ENCODE measurements at regions not wholly inside any gene's neighbourhood (a gene's known extent, or its start where the extent isn't known, plus 50 kb on each side); places are given as distances from the start of the nearest gene placed in this dataset.
A peak's percentile ranks its signal among the peaks of the same experiment; 100 is the strongest.
"Not testable (repeated sequence)": the region's sequence is repeated elsewhere in the genome, so short reads cannot be mapped to it uniquely, and the experiment has no call there.

- DNase-seq (ENCODE audit: insufficient read length, low spot score), result no peak
- TF ChIP-seq CTCF (IDR thresholded peaks at IDR 0.05; ENCODE audit: insufficient read depth, missing control alignments), result no peak
- no peak for FAIRE-seq
Observed at GRCh38 chr12:34233618-34234017, 211.3 kb downstream of the ALG10 start.

GRCh38 chr12:34236073-34236472 lies 213.8 kb downstream of the ALG10 start:
- FAIRE-seq, result peak; percentile 78
- no peak for TF ChIP-seq CTCF (IDR thresholded peaks at IDR 0.05; ENCODE audit: insufficient read depth, missing control alignments)
- no peak for DNase-seq (ENCODE audit: insufficient read length, low spot score)

- TF ChIP-seq CTCF (IDR thresholded peaks at IDR 0.05; ENCODE audit: insufficient read depth, missing control alignments), result no peak
- no peak for DNase-seq (ENCODE audit: insufficient read length, low spot score)
Observed at GRCh38 chr12:34244608-34245007, 222.3 kb downstream of the ALG10 start.

DNA sequence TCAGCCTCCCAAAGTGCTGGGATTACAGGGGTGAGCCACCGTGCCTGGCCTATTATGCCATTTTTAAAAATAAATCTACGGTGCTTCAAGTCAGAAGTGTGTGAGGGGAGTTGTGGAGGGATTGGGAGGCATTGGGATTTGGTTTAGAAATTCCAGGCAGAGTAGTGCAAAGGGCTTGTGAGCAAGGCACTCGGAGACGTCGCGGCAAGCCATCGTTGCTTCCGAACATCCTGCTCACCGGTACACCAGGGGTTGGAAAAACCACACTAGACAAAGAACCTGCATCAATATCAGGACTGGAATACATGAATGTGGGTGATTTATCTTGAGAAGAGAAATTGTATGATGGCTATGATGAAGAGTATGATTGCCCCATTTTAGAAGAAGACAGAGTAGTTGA lies 227.0 kb downstream of the ALG10 start:
- FAIRE-seq (no peak), DNase-seq (ENCODE audit: insufficient read length, low spot score) (no peak)
- no peak for TF ChIP-seq CTCF (IDR thresholded peaks at IDR 0.05; ENCODE audit: insufficient read depth, missing control alignments)

More at GRCh38 chr12:34244608-34245007, 222.3 kb downstream of the ALG10 start:
- FAIRE-seq, result no peak

GRCh38 chr12:34251879-34252278 lies 229.6 kb downstream of the ALG10 start:
- FAIRE-seq; DNase-seq (ENCODE audit: insufficient read length, low spot score): not testable (repeated sequence)

DNA sequence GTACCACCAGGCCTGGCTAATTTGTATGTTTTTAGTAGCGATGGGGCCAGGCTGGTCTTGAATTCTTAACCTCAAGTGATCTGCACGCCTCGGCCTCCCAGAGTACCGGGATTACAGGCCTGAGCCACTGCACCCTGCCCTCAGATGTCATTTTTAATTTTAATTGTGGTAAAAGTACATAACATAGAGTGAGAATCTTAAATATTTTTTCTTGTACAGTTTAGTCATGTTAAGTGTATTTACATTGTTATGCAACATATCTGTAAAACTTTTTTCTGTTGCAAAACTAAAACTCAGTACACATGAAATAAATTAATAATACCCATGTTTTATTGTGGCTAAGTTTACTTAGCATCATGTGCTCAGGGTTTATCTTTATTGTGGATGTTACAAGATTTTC lies 231.4 kb downstream of the ALG10 start:
- FAIRE-seq, result no peak
- DNase-seq (ENCODE audit: insufficient read length, low spot score), result no peak
- no peak for TF ChIP-seq CTCF (IDR thresholded peaks at IDR 0.05; ENCODE audit: insufficient read depth, missing control alignments)

DNA sequence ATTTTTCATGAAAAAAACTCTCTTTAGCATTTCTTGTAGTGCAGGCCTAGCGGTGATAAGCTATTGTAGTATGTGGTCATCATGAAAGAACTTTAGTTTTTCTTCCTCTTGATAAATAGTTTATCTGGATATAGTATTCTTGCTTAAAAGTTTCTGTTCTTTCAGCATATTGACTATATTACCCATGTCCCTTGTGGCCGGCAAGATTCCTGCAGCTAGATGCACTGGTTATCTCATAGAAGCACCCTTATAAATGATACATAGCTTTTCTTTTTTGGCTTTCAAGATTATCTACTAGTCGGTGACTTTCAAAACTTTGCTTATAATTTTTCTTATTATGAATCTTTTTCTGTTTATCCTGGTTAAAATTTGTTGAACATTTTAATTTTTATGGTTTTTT lies 234.8 kb downstream of the ALG10 start:
- no peak for DNase-seq (ENCODE audit: insufficient read length, low spot score)
- FAIRE-seq, result no peak
- no peak for TF ChIP-seq CTCF (IDR thresholded peaks at IDR 0.05; ENCODE audit: insufficient read depth, missing control alignments)

GRCh38 chr12:34262140-34262539 lies 239.8 kb downstream of the ALG10 start:
- not testable (repeated sequence) for DNase-seq (ENCODE audit: insufficient read length, low spot score); FAIRE-seq
